Left renal cortex interstitium (tissue), 4 donors: ENCODE measurements at regions not wholly inside any gene's neighbourhood (a gene's known extent, or its start where the extent isn't known, plus 50 kb on each side); places are given as distances from the start of the nearest gene placed in this dataset.

Source experiments
- DNase-seq, 4 donors: peaks; one replicate each; pipeline ENCODE4 v3.0.0-alpha.2; 2013; ENCODE audit warnings: low read depth in 4 of 4, low spot score in 2 of 4, missing footprints in 1 of 4

DNA sequence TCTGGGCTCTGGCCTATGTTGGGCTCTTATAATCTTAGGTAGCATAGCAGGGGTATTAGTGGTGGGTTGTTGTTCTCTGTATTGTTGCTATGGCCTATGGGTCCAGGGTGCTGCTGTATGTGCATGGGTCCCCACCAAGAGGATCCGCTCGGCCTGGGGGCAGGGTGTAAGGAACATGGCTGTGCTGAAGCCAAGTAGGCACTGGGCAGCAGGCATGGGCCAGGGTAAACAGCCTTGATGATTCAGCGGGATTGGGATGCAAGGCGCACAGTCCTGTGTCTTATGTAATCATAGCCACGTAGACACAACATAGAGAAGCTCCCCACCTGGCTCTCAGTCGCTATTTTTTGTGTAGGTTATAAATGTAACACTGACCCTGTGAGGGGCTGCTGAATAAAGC lies 306.9 kb downstream of the ZPLD1 start:
- no peak for DNase-seq

GRCh38 chr3:102745881-102746280 lies 311.1 kb downstream of the ZPLD1 start:
- DNase-seq, result no peak

DNA sequence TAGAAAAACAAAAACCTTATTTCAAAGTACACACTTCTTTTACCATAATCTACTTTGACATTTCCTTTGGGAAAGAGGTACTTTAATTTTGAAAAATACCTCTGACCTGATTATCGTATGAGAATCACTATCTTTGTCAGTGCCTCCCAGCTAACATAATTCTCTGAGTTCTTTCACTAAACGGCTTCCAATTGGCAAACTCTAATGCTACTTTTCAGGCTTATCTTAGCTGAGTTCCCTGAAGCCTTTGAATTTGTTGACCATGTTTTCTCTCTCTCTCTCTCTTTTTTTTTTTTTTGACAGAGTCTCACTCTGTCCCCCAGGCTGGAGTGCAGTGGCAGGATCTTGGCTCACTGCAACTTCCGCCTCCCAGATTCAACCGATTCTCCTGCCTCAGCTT lies 312.8 kb downstream of the ZPLD1 start:
- no peak for DNase-seq

GRCh38 chr3:102748646-102749045 lies 313.8 kb downstream of the ZPLD1 start:
- DNase-seq, result peak in 1 of 4 donors; percentile 4

DNA sequence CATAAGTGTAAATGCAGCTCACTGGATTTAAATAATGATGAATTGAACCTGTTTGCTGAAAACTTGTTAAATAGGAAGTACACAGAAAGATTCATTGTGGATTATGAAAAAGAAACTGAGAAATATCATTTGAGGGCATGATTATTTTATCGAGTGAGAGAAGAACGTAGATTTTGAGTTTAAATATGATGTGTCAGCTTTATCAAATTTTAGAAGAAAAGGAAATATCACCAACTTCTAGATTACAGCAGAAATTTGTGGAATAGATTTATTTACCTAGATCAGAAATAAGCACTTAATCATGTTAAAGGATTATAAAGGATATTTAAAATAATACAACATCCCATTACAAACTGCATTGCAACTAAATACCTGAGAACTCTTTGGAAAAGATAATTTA lies 315.5 kb downstream of the ZPLD1 start:
- DNase-seq, result no peak

- no peak for DNase-seq
Measured at GRCh38 chr3:102753901-102754300, 319.1 kb downstream of the ZPLD1 start.

DNA sequence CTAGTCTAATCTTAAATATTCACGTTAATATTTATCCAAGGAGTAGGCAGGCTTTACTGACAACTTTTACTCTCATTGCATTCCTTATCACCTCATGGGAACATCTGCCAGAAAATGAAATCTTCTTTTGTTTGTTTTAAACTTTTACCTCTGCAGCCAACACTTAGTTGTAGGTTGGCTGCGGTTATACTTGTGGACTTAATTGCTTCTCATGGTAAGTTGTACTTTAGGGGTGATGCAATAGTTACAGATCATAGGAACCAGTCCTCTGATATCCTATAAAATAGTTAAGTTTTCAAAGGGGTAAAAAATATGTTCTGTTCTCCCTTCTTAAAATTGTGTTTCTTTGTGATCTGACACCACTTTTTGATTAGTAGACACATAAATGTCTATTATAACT lies 321.9 kb downstream of the ZPLD1 start:
- DNase-seq, result no peak

GRCh38 chr3:102757950-102758349 lies 323.1 kb downstream of the ZPLD1 start:
- DNase-seq, result no peak

DNA sequence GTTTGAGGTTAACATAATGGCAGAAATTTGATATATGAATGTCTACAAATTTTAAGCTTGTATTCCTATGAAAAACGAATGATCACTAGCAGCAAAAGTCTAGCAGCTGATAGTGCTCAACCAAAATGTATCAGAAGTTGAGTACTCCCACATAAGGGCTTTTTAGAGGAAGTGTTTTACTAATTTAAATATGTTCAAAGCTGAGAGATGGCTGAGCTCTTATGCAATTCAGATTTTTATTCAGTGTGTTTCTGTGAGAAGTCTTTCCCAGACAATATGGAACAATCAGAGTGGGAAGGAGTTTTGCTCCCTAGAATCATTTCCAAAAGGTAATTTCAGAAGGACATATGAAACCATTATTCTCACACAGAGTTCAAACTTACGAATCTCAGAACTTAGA lies 327.0 kb downstream of the ZPLD1 start:
- DNase-seq, result no peak

DNA sequence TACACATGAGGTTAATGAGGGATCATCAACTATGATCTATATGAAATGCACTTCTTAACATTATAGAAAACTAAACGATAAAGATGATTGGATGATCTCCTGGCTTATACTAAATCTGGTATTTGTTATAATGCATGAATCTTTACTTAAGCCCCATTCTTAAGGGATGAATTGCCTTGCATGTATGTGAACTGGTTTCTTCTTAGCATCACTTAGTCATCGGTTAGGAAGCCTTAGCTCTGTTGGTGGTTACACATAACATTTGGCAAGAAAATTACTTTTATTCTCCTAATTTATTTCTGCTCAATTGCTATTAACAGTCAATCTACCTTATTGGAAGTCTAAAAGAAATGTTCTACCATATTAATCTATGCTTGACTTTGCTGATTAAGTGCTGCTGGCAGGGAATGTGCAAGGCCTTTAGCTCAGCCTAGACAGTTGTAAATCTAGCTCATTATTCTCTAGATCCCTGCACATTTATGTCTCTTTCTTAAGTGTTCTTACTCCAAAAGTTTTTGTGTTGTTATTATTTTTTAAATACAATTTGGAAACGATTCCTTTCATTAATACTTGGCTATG lies 356.0 kb downstream of the ZPLD1 start:
- DNase-seq, result no peak

- DNase-seq, result no peak
Measured at GRCh38 chr3:102791641-102792589, 357.1 kb downstream of the ZPLD1 start.

GRCh38 chr3:102796804-102797203 lies 362.0 kb downstream of the ZPLD1 start:
- no peak for DNase-seq

GRCh38 chr3:102802819-102803420 lies 368.1 kb downstream of the ZPLD1 start:
- no peak for DNase-seq

DNA sequence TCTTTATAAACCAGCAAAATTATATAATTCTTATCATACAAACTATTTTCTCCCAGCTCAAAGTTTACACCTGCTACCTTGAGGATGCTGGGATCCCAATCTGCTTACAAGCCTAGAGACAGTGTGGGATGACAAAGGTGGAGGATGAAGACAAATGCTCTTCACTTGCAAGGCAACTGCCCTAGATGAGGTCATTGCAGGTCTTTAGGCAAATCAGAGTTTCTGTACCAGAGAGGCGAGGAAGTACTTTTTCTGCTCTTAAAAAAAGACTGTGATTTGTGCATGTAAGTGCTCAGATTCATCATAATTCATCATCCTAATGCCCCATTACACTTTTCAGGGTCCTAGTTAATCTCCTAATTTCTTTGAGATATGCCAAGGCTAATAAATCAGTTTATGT lies 376.1 kb downstream of the ZPLD1 start:
- no peak for DNase-seq

GRCh38 chr3:102826636-102827035 lies 391.8 kb downstream of the ZPLD1 start:
- DNase-seq, result peak in 2 of 4 donors; percentile 3 to 19

DNA sequence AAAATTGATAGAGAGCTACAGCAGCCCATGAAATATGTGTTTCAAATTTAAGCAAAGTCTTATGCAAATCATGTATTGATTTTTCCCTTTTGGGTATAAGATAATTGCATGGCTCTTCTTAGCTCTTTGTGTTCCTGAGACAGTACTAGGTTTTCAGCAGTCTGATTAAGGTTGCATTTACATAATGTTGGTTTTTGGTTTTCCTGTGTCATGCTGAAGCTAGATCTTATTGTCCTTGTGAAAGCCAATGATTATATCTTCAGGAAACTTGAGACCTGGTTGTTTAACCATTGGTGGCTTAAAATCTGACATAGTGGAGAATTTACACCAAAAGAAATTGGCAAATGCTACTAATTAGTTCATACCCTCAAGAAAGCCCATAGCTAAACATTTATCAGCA lies 392.6 kb downstream of the ZPLD1 start:
- DNase-seq, result no peak

- no peak for DNase-seq
Measured at GRCh38 chr3:102830415-102830814, 395.6 kb downstream of the ZPLD1 start.

DNA sequence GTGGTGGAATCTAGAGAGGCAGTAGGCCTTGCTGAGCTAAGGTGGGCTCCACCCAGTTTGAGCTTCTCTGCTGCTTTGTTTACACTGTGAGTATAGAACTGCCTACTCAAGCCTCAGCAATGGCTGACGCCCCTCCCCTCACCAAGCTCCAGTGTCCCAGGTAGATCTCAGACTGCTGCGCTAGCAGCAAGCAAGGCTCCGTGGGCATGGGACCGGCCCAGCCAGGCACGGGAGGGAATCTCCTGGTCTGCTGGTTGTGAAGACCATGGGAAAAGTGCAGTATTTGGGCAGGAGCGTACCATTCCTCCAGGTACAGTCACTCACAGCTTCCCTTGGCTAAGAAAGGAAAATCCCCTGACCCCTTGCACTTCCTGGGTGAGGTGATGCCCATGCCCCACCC lies 407.1 kb downstream of the ZPLD1 start:
- DNase-seq, result no peak

GRCh38 chr3:102866845-102867244 lies 432.0 kb downstream of the ZPLD1 start:
- no peak for DNase-seq

- no peak for DNase-seq
Measured at GRCh38 chr3:102883515-102883914, 448.7 kb downstream of the ZPLD1 start.

GRCh38 chr3:102885289-102885688 lies 450.5 kb downstream of the ZPLD1 start:
- DNase-seq, result no peak

- DNase-seq, result no peak
Measured at GRCh38 chr3:102887431-102887830, 452.6 kb downstream of the ZPLD1 start.
